ENCODE measurements at regions not wholly inside any gene's neighbourhood (a gene's known extent, or its start where the extent isn't known, plus 50 kb on each side); places are given as distances from the start of the nearest gene placed in this dataset.

GRCh38 chr20:40814631-40814960 lies 125.6 kb upstream of the MAFB start:
- no peak for TF ChIP-seq CTCF (conservative IDR thresholded peaks at IDR 0.05; ENCODE audit: low read depth, low read length)
- H3K4me3 ChIP-seq (ENCODE audit: low read depth, low read length): no peak overlapping the region
- no peak for DNase-seq (ENCODE audit: low read depth)

GRCh38 chr20:40815156-40816038 lies 126.4 kb upstream of the MAFB start:
- DNase-seq (ENCODE audit: low read depth): peak; percentile 19
- no peak overlapping the region for H3K4me3 ChIP-seq (ENCODE audit: low read depth, low read length)
- TF ChIP-seq CTCF (conservative IDR thresholded peaks at IDR 0.05; ENCODE audit: low read depth, low read length): no peak

- DNase-seq (ENCODE audit: low read depth): peak; percentile 10
- TF ChIP-seq CTCF (conservative IDR thresholded peaks at IDR 0.05; ENCODE audit: low read depth, low read length): no peak
- no peak overlapping the region for H3K4me3 ChIP-seq (ENCODE audit: low read depth, low read length)
These were observed 127.0 kb upstream of the MAFB start for GRCh38 chr20:40816039-40816352.

- H3K4me3 ChIP-seq (ENCODE audit: low read depth, low read length): no peak overlapping the region
- TF ChIP-seq CTCF (conservative IDR thresholded peaks at IDR 0.05; ENCODE audit: low read depth, low read length): no peak
- DNase-seq (ENCODE audit: low read depth): no peak
These were observed 132.4 kb upstream of the MAFB start for GRCh38 chr20:40821429-40821828.

GRCh38 chr20:40826699-40827098 lies 137.7 kb upstream of the MAFB start:
- no peak for TF ChIP-seq CTCF (conservative IDR thresholded peaks at IDR 0.05; ENCODE audit: low read depth, low read length)
- H3K4me3 ChIP-seq (ENCODE audit: low read depth, low read length): no peak overlapping the region

GRCh38 chr20:40835321-40835720 lies 146.3 kb upstream of the MAFB start:
- TF ChIP-seq CTCF (conservative IDR thresholded peaks at IDR 0.05; ENCODE audit: low read depth, low read length): no peak
- no peak for DNase-seq (ENCODE audit: low read depth)
- H3K4me3 ChIP-seq (ENCODE audit: low read depth, low read length): no peak overlapping the region

More at GRCh38 chr20:40826699-40827098, 137.7 kb upstream of the MAFB start:
- no peak for DNase-seq (ENCODE audit: low read depth)

- DNase-seq (ENCODE audit: low read depth): no peak
- H3K4me3 ChIP-seq (ENCODE audit: low read depth, low read length): no peak overlapping the region
- no peak for TF ChIP-seq CTCF (conservative IDR thresholded peaks at IDR 0.05; ENCODE audit: low read depth, low read length)
These were observed 149.5 kb upstream of the MAFB start for GRCh38 chr20:40838509-40838908.
